ENCODE measurements at regions not wholly inside any gene's neighbourhood (a gene's known extent, or its start where the extent isn't known, plus 50 kb on each side); places are given as distances from the start of the nearest gene placed in this dataset.

GRCh38 chr18:22608847-22609246 is 191.1 kb upstream of the CTAGE1 start:
- Histone ChIP-seq H3K4me3 (ENCODE audit: low read length) (no peak overlapping the region), H3K36me3 (ENCODE audit: control insufficient read depth, low read depth, low read length) (no peaks in the 10 kb centered on the region), H3K9me3 (ENCODE audit: control insufficient read depth, low read depth, low read length) (no peaks in the 10 kb centered on the region), H3K27ac (ENCODE audit: low read length) (no peak overlapping the region), H3K4me1 (ENCODE audit: control insufficient read depth, low read depth, low read length) (no peaks in the 10 kb centered on the region), H3K27me3 (ENCODE audit: control insufficient read depth, insufficient read depth, low read length) (no peaks in the 10 kb centered on the region), H3K9ac (ENCODE audit: low read length) (no peak overlapping the region)

- no peaks in the 10 kb centered on the region for H3K36me3 ChIP-seq (ENCODE audit: control insufficient read depth, low read depth, low read length)
- H3K9ac ChIP-seq (ENCODE audit: low read length) = no peak overlapping the region
- no peaks in the 10 kb centered on the region for H3K27me3 ChIP-seq (ENCODE audit: control insufficient read depth, insufficient read depth, low read length)
- no peaks in the 10 kb centered on the region for H3K4me1 ChIP-seq (ENCODE audit: control insufficient read depth, low read depth, low read length)
- no peaks in the 10 kb centered on the region for H3K9me3 ChIP-seq (ENCODE audit: control insufficient read depth, low read depth, low read length)
- no peak overlapping the region for H3K27ac ChIP-seq (ENCODE audit: low read length)
- H3K4me3 ChIP-seq (ENCODE audit: low read length) = no peak overlapping the region
Measured at GRCh38 chr18:22609642-22610041, 191.9 kb upstream of the CTAGE1 start.

- no peak overlapping the region for H3K4me3 ChIP-seq (ENCODE audit: low read length)
- H3K9me3 ChIP-seq (ENCODE audit: control insufficient read depth, low read depth, low read length) = no peaks in the 10 kb centered on the region
- no peak overlapping the region for H3K27ac ChIP-seq (ENCODE audit: low read length)
- H3K27me3 ChIP-seq (ENCODE audit: control insufficient read depth, insufficient read depth, low read length) = no peaks in the 10 kb centered on the region
- no peak overlapping the region for H3K9ac ChIP-seq (ENCODE audit: low read length)
- H3K36me3 ChIP-seq (ENCODE audit: control insufficient read depth, low read depth, low read length) = no peaks in the 10 kb centered on the region
- no peaks in the 10 kb centered on the region for H3K4me1 ChIP-seq (ENCODE audit: control insufficient read depth, low read depth, low read length)
Measured at GRCh38 chr18:22613058-22613690, 195.5 kb upstream of the CTAGE1 start.

GRCh38 chr18:22613788-22614187 is 196.1 kb upstream of the CTAGE1 start:
- H3K9ac ChIP-seq (ENCODE audit: low read length) = no peak overlapping the region
- no peaks in the 10 kb centered on the region for H3K4me1 ChIP-seq (ENCODE audit: control insufficient read depth, low read depth, low read length)
- no peak overlapping the region for H3K27ac ChIP-seq (ENCODE audit: low read length)

GRCh38 chr18:22623513-22623912 is 205.8 kb upstream of the CTAGE1 start:
- no peaks in the 10 kb centered on the region for H3K9me3 ChIP-seq (ENCODE audit: control insufficient read depth, low read depth, low read length)
- no peaks in the 10 kb centered on the region for H3K4me1 ChIP-seq (ENCODE audit: control insufficient read depth, low read depth, low read length)
- no peaks in the 10 kb centered on the region for H3K36me3 ChIP-seq (ENCODE audit: control insufficient read depth, low read depth, low read length)
- no peak overlapping the region for H3K4me3 ChIP-seq (ENCODE audit: low read length)
- H3K9ac ChIP-seq (ENCODE audit: low read length) = no peak overlapping the region
- no peak overlapping the region for H3K27ac ChIP-seq (ENCODE audit: low read length)
- no peaks in the 10 kb centered on the region for H3K27me3 ChIP-seq (ENCODE audit: control insufficient read depth, insufficient read depth, low read length)

More at GRCh38 chr18:22613788-22614187, 196.1 kb upstream of the CTAGE1 start:
- no peak overlapping the region for H3K4me3 ChIP-seq (ENCODE audit: low read length)
- no peaks in the 10 kb centered on the region for H3K36me3 ChIP-seq (ENCODE audit: control insufficient read depth, low read depth, low read length)
- no peaks in the 10 kb centered on the region for H3K9me3 ChIP-seq (ENCODE audit: control insufficient read depth, low read depth, low read length)
- H3K27me3 ChIP-seq (ENCODE audit: control insufficient read depth, insufficient read depth, low read length) = no peaks in the 10 kb centered on the region

- Histone ChIP-seq H3K27me3 (ENCODE audit: control insufficient read depth, insufficient read depth, low read length) (no peaks in the 10 kb centered on the region), H3K9me3 (ENCODE audit: control insufficient read depth, low read depth, low read length) (no peaks in the 10 kb centered on the region), H3K4me3 (ENCODE audit: low read length) (no peak overlapping the region), H3K36me3 (ENCODE audit: control insufficient read depth, low read depth, low read length) (no peaks in the 10 kb centered on the region), H3K27ac (ENCODE audit: low read length) (no peak overlapping the region), H3K4me1 (ENCODE audit: control insufficient read depth, low read depth, low read length) (no peaks in the 10 kb centered on the region), H3K9ac (ENCODE audit: low read length) (no peak overlapping the region)
Measured at GRCh38 chr18:22624176-22624575, 206.5 kb upstream of the CTAGE1 start.

GRCh38 chr18:22625406-22625805 is 207.7 kb upstream of the CTAGE1 start:
- Histone ChIP-seq H3K9ac (ENCODE audit: low read length) (no peak overlapping the region), H3K9me3 (ENCODE audit: control insufficient read depth, low read depth, low read length) (no peaks in the 10 kb centered on the region), H3K27ac (ENCODE audit: low read length) (no peak overlapping the region), H3K4me3 (ENCODE audit: low read length) (no peak overlapping the region), H3K27me3 (ENCODE audit: control insufficient read depth, insufficient read depth, low read length) (no peaks in the 10 kb centered on the region), H3K4me1 (ENCODE audit: control insufficient read depth, low read depth, low read length) (no peaks in the 10 kb centered on the region), H3K36me3 (ENCODE audit: control insufficient read depth, low read depth, low read length) (no peaks in the 10 kb centered on the region)

- Histone ChIP-seq H3K4me1 (ENCODE audit: control insufficient read depth, low read depth, low read length) (no peaks in the 10 kb centered on the region), H3K27me3 (ENCODE audit: control insufficient read depth, insufficient read depth, low read length) (no peaks in the 10 kb centered on the region), H3K4me3 (ENCODE audit: low read length) (no peak overlapping the region), H3K36me3 (ENCODE audit: control insufficient read depth, low read depth, low read length) (no peaks in the 10 kb centered on the region), H3K9me3 (ENCODE audit: control insufficient read depth, low read depth, low read length) (no peaks in the 10 kb centered on the region), H3K27ac (ENCODE audit: low read length) (no peak overlapping the region), H3K9ac (ENCODE audit: low read length) (no peak overlapping the region)
Measured at GRCh38 chr18:22626771-22627170, 209.1 kb upstream of the CTAGE1 start.

GRCh38 chr18:22627506-22627905 is 209.8 kb upstream of the CTAGE1 start:
- no peaks in the 10 kb centered on the region for H3K9me3 ChIP-seq (ENCODE audit: control insufficient read depth, low read depth, low read length)
- H3K36me3 ChIP-seq (ENCODE audit: control insufficient read depth, low read depth, low read length) = no peaks in the 10 kb centered on the region
- no peak overlapping the region for H3K9ac ChIP-seq (ENCODE audit: low read length)
- no peak overlapping the region for H3K4me3 ChIP-seq (ENCODE audit: low read length)
- no peaks in the 10 kb centered on the region for H3K27me3 ChIP-seq (ENCODE audit: control insufficient read depth, insufficient read depth, low read length)
- H3K4me1 ChIP-seq (ENCODE audit: control insufficient read depth, low read depth, low read length) = no peaks in the 10 kb centered on the region
- H3K27ac ChIP-seq (ENCODE audit: low read length) = no peak overlapping the region

GRCh38 chr18:22628795-22629510 is 211.2 kb upstream of the CTAGE1 start:
- Histone ChIP-seq H3K36me3 (ENCODE audit: control insufficient read depth, low read depth, low read length) (no peaks in the 10 kb centered on the region), H3K27ac (ENCODE audit: low read length) (no peak overlapping the region), H3K9me3 (ENCODE audit: control insufficient read depth, low read depth, low read length) (no peaks in the 10 kb centered on the region), H3K9ac (ENCODE audit: low read length) (no peak overlapping the region), H3K4me1 (ENCODE audit: control insufficient read depth, low read depth, low read length) (no peaks in the 10 kb centered on the region), H3K4me3 (ENCODE audit: low read length) (no peak overlapping the region), H3K27me3 (ENCODE audit: control insufficient read depth, insufficient read depth, low read length) (no peaks in the 10 kb centered on the region)

GRCh38 chr18:22630980-22631379 is 213.3 kb upstream of the CTAGE1 start:
- Histone ChIP-seq H3K36me3 (ENCODE audit: control insufficient read depth, low read depth, low read length) (no peaks in the 10 kb centered on the region), H3K27ac (ENCODE audit: low read length) (no peak overlapping the region), H3K27me3 (ENCODE audit: control insufficient read depth, insufficient read depth, low read length) (no peaks in the 10 kb centered on the region), H3K9ac (ENCODE audit: low read length) (no peak overlapping the region), H3K9me3 (ENCODE audit: control insufficient read depth, low read depth, low read length) (no peaks in the 10 kb centered on the region), H3K4me3 (ENCODE audit: low read length) (no peak overlapping the region), H3K4me1 (ENCODE audit: control insufficient read depth, low read depth, low read length) (no peaks in the 10 kb centered on the region)

- no peaks in the 10 kb centered on the region for H3K27me3 ChIP-seq (ENCODE audit: control insufficient read depth, insufficient read depth, low read length)
- no peak overlapping the region for H3K27ac ChIP-seq (ENCODE audit: low read length)
- no peak overlapping the region for H3K9ac ChIP-seq (ENCODE audit: low read length)
- no peaks in the 10 kb centered on the region for H3K36me3 ChIP-seq (ENCODE audit: control insufficient read depth, low read depth, low read length)
- no peaks in the 10 kb centered on the region for H3K4me1 ChIP-seq (ENCODE audit: control insufficient read depth, low read depth, low read length)
- H3K4me3 ChIP-seq (ENCODE audit: low read length) = no peak overlapping the region
- H3K9me3 ChIP-seq (ENCODE audit: control insufficient read depth, low read depth, low read length) = no peaks in the 10 kb centered on the region
Measured at GRCh38 chr18:22632191-22632590, 214.5 kb upstream of the CTAGE1 start.
